ENCODE measurements at regions not wholly inside any gene's neighbourhood (a gene's known extent, or its start where the extent isn't known, plus 50 kb on each side); places are given as distances from the start of the nearest gene placed in this dataset.

- DNase-seq (ENCODE audit: low read depth, low spot score) (no peak), FAIRE-seq (no peak)
- ChIA-PET POLR2A (no interaction called here), CTCF (no interaction called here)
- Histone ChIP-seq H4K20me1 (replicated peaks; ENCODE audit: control insufficient read depth, extremely low read depth, insufficient read depth, low read length) (no peaks in the 10 kb centered on the region), H3K4me3 (replicated peaks in 1 of 3; ENCODE audit: insufficient read depth in 1 of 3, low read depth in 1 of 3, low read length in 3 of 3) (no peak overlapping the region), H2AFZ (ENCODE audit: low read depth, low read length) (no peak overlapping the region), H3K9ac (replicated peaks; ENCODE audit: extremely low read depth, insufficient read depth, low read length) (no peak overlapping the region), H3K9me1 (replicated peaks; ENCODE audit: control insufficient read depth, extremely low read depth, insufficient read depth, low read length) (no peaks in the 10 kb centered on the region), H3K27me3 (ENCODE audit: control insufficient read depth in 2 of 2, insufficient read depth in 2 of 2, low read length in 2 of 2) (no peaks in the 10 kb centered on the region), H3K9me3 (replicated peaks; ENCODE audit: control insufficient read depth, insufficient read depth, low read length) (peaks cover 6% of the 10 kb centered on the region), H3K79me2 (ENCODE audit: control insufficient read depth, insufficient read depth, low read length) (no peaks in the 10 kb centered on the region), H3K36me3 (ENCODE audit: control insufficient read depth in 2 of 2, extremely low read depth in 1 of 2, insufficient read depth in 2 of 2, low read length in 2 of 2) (no peaks in the 10 kb centered on the region), H3K27ac (ENCODE audit: insufficient read depth, low read depth, low read length) (no peak overlapping the region), H3K4me2 (ENCODE audit: insufficient read depth, low read length) (no peak overlapping the region), H3K4me1 (ENCODE audit: control insufficient read depth, extremely low read depth, insufficient read depth, low read length) (no peaks in the 10 kb centered on the region)
- intact Hi-C loops (cut with micrococcal nuclease), result no loop called here
- dilution Hi-C loops (cut with MboI; ENCODE audit: extremely low pct_ligation_motif_present, low sequenced_read_pairs), result no loop called here
- no TSS peak for BruUV-seq (replicated peaks)
- TF ChIP-seq JUN (IDR thresholded peaks at IDR 0.05; ENCODE audit: borderline replicate concordance, insufficient read depth, insufficient read length, low read depth) (no peak), GATA2 (IDR thresholded peaks at IDR 0.05; ENCODE audit: insufficient read depth, insufficient read length, low read depth, low read length) (no peak), POLR2AphosphoS5 (IDR thresholded peaks at IDR 0.05; ENCODE audit: insufficient read depth, low read depth, low read length) (no peak), EZH2 (IDR thresholded peaks at IDR 0.05; ENCODE audit: borderline replicate concordance, low read depth, low read length, severe bottlenecking) (no peak), POLR2A (IDR thresholded peaks at IDR 0.05; ENCODE audit: low read depth, low read length) (no peak), FOS (IDR thresholded peaks at IDR 0.05; ENCODE audit: borderline replicate concordance, insufficient read depth, low read length) (no peak), CTCF (IDR thresholded peaks at IDR 0.05; ENCODE audit: extremely low read depth in 1 of 2, insufficient read depth in 1 of 2, low read depth in 1 of 2, low read length in 2 of 2) (no peak), MYC (IDR thresholded peaks at IDR 0.05; ENCODE audit: low read depth, low read length) (no peak)
- TF ChIP-seq, protein P1, sequence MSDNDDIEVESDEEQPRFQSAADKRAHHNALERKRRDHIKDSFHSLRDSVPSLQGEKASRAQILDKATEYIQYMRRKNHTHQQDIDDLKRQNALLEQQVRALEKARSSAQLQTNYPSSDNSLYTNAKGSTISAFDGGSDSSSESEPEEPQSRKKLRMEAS (IDR thresholded peaks at IDR 0.05; ENCODE audit: insufficient read depth, insufficient read length), result no peak
Measured at GRCh38 chr2:116319001-116319400, 1495.5 kb upstream of the DDX18 start.
